ENCODE measurements at regions not wholly inside any gene's neighbourhood (a gene's known extent, or its start where the extent isn't known, plus 50 kb on each side); places are given as distances from the start of the nearest gene placed in this dataset.
"Not testable (repeated sequence)": the region's sequence is repeated elsewhere in the genome, so short reads cannot be mapped to it uniquely, and the experiment has no call there.

GRCh38 chr13:50742353-50742752 is 101.1 kb downstream of the DLEU7 start:
- no peak for DNase-seq (ENCODE audit: low read depth)

- DNase-seq (ENCODE audit: low read depth) = no peak
These were observed 100.5 kb downstream of the DLEU7 start for GRCh38 chr13:50742968-50743367.

- no peak for DNase-seq (ENCODE audit: low read depth)
These were observed 99.3 kb downstream of the DLEU7 start for GRCh38 chr13:50744116-50744660.

GRCh38 chr13:50745542-50746115 is 97.9 kb downstream of the DLEU7 start:
- DNase-seq (ENCODE audit: low read depth) = no peak

GRCh38 chr13:50747737-50748350 is 95.6 kb downstream of the DLEU7 start:
- DNase-seq (ENCODE audit: low read depth) = no peak

- DNase-seq (ENCODE audit: low read depth) = not testable (repeated sequence)
These were observed 90.3 kb downstream of the DLEU7 start for GRCh38 chr13:50753221-50753620.

- peak; percentile 3 for DNase-seq (ENCODE audit: low read depth)
These were observed 87.4 kb downstream of the DLEU7 start for GRCh38 chr13:50755862-50756685.

GRCh38 chr13:50757008-50757407 is 86.5 kb downstream of the DLEU7 start:
- DNase-seq (ENCODE audit: low read depth) = no peak

- DNase-seq (ENCODE audit: low read depth) = peak; percentile 8
These were observed 84.7 kb downstream of the DLEU7 start for GRCh38 chr13:50758796-50759195.

- DNase-seq (ENCODE audit: low read depth) = no peak
These were observed 82.7 kb downstream of the DLEU7 start for GRCh38 chr13:50760751-50761150.

GRCh38 chr13:50761406-50761805 is 82.1 kb downstream of the DLEU7 start:
- DNase-seq (ENCODE audit: low read depth) = no peak

GRCh38 chr13:50762969-50763567 is 80.4 kb downstream of the DLEU7 start:
- DNase-seq (ENCODE audit: low read depth) = no peak

- no peak for DNase-seq (ENCODE audit: low read depth)
These were observed 77.5 kb downstream of the DLEU7 start for GRCh38 chr13:50766013-50766412.

GRCh38 chr13:50766695-50767094 is 76.8 kb downstream of the DLEU7 start:
- DNase-seq (ENCODE audit: low read depth) = no peak

GRCh38 chr13:50772881-50773280 is 70.6 kb downstream of the DLEU7 start:
- DNase-seq (ENCODE audit: low read depth) = not testable (repeated sequence)
